Trophoblast cell (in vitro differentiated cells and primary cell): ENCODE measurements at regions not wholly inside any gene's neighbourhood (a gene's known extent, or its start where the extent isn't known, plus 50 kb on each side); places are given as distances from the start of the nearest gene placed in this dataset.

Experiments used
- DNase-seq, 2 donors: peaks; one replicate each; pipeline ENCODE4 v3.0.0-alpha.2; 2016
- H2AFZ ChIP-seq: 2 replicates; pipeline ENCODE4 v1.6.1; 2013; ENCODE audit warnings: low read length, moderate library complexity, mild to moderate bottlenecking; ENCODE audit not compliant: insufficient read depth, poor library complexity
- H2AK5ac ChIP-seq: 2 replicates; pipeline ENCODE4 v1.6.1; 2013; ENCODE audit warnings: mild to moderate bottlenecking, low read length
- H2BK120ac ChIP-seq: 2 replicates; pipeline ENCODE4 v1.6.1; 2013; ENCODE audit warnings: low read length, mild to moderate bottlenecking, moderate library complexity; ENCODE audit not compliant: insufficient read depth, poor library complexity
- H2BK12ac ChIP-seq: 2 replicates; pipeline ENCODE4 v1.6.1; 2013; ENCODE audit warnings: mild to moderate bottlenecking, low read length, moderate library complexity
- H2BK5ac ChIP-seq: 2 replicates; pipeline ENCODE4 v1.6.1; 2013; ENCODE audit warnings: low read length, low read depth, moderate library complexity, mild to moderate bottlenecking; ENCODE audit not compliant: poor library complexity
- H3K14ac ChIP-seq: 2 replicates; pipeline ENCODE4 v1.6.1; 2013; ENCODE audit warnings: mild to moderate bottlenecking, low read length
- H3K18ac ChIP-seq: 2 replicates; pipeline ENCODE4 v1.6.1; 2013; ENCODE audit warnings: mild to moderate bottlenecking, low read length
- H3K23ac ChIP-seq: 2 replicates; pipeline ENCODE4 v1.6.1; 2013; ENCODE audit warnings: low read length
- H3K27ac ChIP-seq: 2 replicates; pipeline ENCODE4 v1.5.1; 2013; ENCODE audit warnings: low read depth, mild to moderate bottlenecking, inconsistent platforms, low read length, moderate library complexity
- H3K27me3 ChIP-seq: 2 replicates; pipeline ENCODE4 v1.6.1; 2013; ENCODE audit warnings: inconsistent platforms, mild to moderate bottlenecking, low read length, moderate library complexity; ENCODE audit not compliant: insufficient read depth
- H3K36me3 ChIP-seq, 2 experiments: 1 replicate in 1 of 2; 2 replicates in 1 of 2; pipeline ENCODE4 v1.6.1; 2013; ENCODE audit warnings: low read length in 2 of 2, mild to moderate bottlenecking in 2 of 2, moderate library complexity in 1 of 2; ENCODE audit not compliant: insufficient read depth in 2 of 2, control insufficient read depth in 1 of 2
- H3K4ac ChIP-seq: 2 replicates; pipeline ENCODE4 v1.6.1; 2013; ENCODE audit warnings: low read depth, mild to moderate bottlenecking, low read length, moderate library complexity
- H3K4me1 ChIP-seq, 2 experiments: 1 replicate in 1 of 2; 2 replicates in 1 of 2; pipeline ENCODE4 v1.6.1; 2013; ENCODE audit warnings: low read length in 2 of 2, mild to moderate bottlenecking in 2 of 2, moderate library complexity in 1 of 2; ENCODE audit not compliant: insufficient read depth in 2 of 2, control insufficient read depth in 1 of 2
- H3K4me2 ChIP-seq: 2 replicates; pipeline ENCODE4 v1.6.1; 2013; ENCODE audit warnings: inconsistent platforms, mild to moderate bottlenecking, low read length, moderate library complexity
- H3K4me3 ChIP-seq: 2 replicates; pipeline ENCODE4 v1.5.1; 2013; ENCODE audit warnings: mild to moderate bottlenecking, low read depth, low read length, inconsistent platforms
- H3K79me1 ChIP-seq: one replicate; pipeline ENCODE4 v1.6.1; 2013; ENCODE audit warnings: low read length
- H3K79me2 ChIP-seq: 2 replicates; pipeline ENCODE4 v1.6.1; 2013; ENCODE audit warnings: low read length, mild to moderate bottlenecking; ENCODE audit not compliant: control insufficient read depth, insufficient read depth, poor library complexity
- H3K9ac ChIP-seq: 2 replicates; pipeline ENCODE4 v1.6.1; 2013; ENCODE audit warnings: mild to moderate bottlenecking, low read length
- H3K9me3 ChIP-seq: 2 replicates; pipeline ENCODE4 v1.6.1; 2013; ENCODE audit warnings: low read depth, mild to moderate bottlenecking, control low read depth, inconsistent platforms, low read length; ENCODE audit not compliant: insufficient read depth
- H4K12ac ChIP-seq: 2 replicates; pipeline ENCODE4 v1.6.1; 2013; ENCODE audit warnings: low read depth, mild to moderate bottlenecking, low read length, moderate library complexity
- H4K8ac ChIP-seq: 2 replicates; pipeline ENCODE4 v1.6.1; 2013; ENCODE audit warnings: low read depth, mild to moderate bottlenecking, low read length, moderate library complexity
- H4K91ac ChIP-seq: one replicate; pipeline ENCODE4 v1.6.1; 2013; ENCODE audit warnings: low read depth, mild to moderate bottlenecking, low read length, moderate library complexity
- WGBS: extraction: QIAGEN DNeasy Blood & Tissue Kit; methylation state at CpG from one replicate; pipeline ENCODE4 v1.1.7; 2013; ENCODE audit warnings: missing lambda C conversion rate; ENCODE audit not compliant: insufficient read length, insufficient coverage; ENCODE audit errors: extremely low coverage; 5-methylcytosine and 5-hydroxymethylcytosine counted together

DNA sequence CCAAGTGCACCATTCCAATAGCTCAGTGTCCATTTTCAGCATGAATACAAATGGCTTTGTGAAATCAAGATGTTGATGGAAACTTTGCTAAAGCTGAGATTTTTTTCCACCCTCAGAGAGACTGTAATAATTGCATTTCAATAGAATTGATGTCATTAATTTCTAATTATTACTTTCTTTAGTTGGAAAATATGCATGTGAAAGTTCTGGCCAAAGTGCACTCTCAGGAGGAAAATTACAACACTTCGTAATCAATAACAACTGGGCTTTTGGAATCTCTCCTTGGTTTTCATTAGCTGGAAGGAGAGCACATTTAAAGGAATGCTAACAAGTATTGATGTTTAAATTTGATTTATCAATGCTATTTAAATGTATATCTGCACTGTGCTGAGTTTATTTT, 529.5 kb upstream of the CDH8 start:
- H2BK5ac ChIP-seq, result no peak overlapping the region
- no peak overlapping the region for H3K4me3 ChIP-seq
- H3K14ac ChIP-seq, result no peak overlapping the region
- no peak for DNase-seq
- no peaks in the 10 kb centered on the region for H3K79me1 ChIP-seq
- H2AK5ac ChIP-seq, result no peak overlapping the region
- no peak overlapping the region for H2AFZ ChIP-seq
- no peak overlapping the region for H4K12ac ChIP-seq
- no peak overlapping the region for H2BK120ac ChIP-seq
- no peak overlapping the region for H3K18ac ChIP-seq
- H3K36me3 ChIP-seq, result no peaks in the 10 kb centered on the region
- H3K4me2 ChIP-seq, result no peak overlapping the region
- no peaks in the 10 kb centered on the region for H3K27me3 ChIP-seq
- no peak overlapping the region for H2BK12ac ChIP-seq
- H3K4me1 ChIP-seq, result no peaks in the 10 kb centered on the region
- H4K91ac ChIP-seq, result no peak overlapping the region
- H4K8ac ChIP-seq, result no peak overlapping the region
- H3K9ac ChIP-seq, result no peak overlapping the region
- H3K27ac ChIP-seq, result no peak overlapping the region
- H3K9me3 ChIP-seq, result no peaks in the 10 kb centered on the region
- no peaks in the 10 kb centered on the region for H3K79me2 ChIP-seq
- no peak overlapping the region for H3K4ac ChIP-seq
- WGBS, result no CpG with 5 or more reads among the region's 1 CpG
- no peak overlapping the region for H3K23ac ChIP-seq

DNA sequence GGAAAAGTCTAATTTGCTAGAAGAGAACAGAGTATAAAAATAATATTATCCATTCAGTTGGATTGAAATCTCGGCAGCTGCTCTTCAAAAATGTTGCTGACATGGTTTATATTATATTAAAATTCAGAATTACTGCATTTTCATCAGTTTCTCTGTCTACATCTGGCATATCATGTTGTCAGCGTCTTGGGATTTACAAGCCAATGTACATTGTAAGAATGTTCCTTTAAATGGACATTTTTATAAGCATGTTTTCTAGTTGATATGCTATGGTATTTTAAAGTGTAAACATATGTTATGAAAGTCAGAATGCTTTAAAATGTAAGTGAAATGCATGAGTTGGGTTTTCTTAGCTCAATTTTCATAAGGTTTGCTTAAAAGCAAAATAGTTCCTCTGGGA, 528.1 kb upstream of the CDH8 start:
- Histone ChIP-seq H3K4me3 (no peak overlapping the region), H3K9me3 (peaks cover under 1% of the 10 kb centered on the region), H2AK5ac (no peak overlapping the region), H3K23ac (no peak overlapping the region), H3K4ac (no peak overlapping the region), H3K9ac (no peak overlapping the region), H2AFZ (no peak overlapping the region), H3K27me3 (no peaks in the 10 kb centered on the region), H3K18ac (no peak overlapping the region), H4K8ac (no peak overlapping the region), H3K4me2 (no peak overlapping the region), H4K12ac (no peak overlapping the region), H2BK120ac (no peak overlapping the region), H3K27ac (no peak overlapping the region), H3K79me1 (no peaks in the 10 kb centered on the region), H2BK12ac (no peak overlapping the region), H3K4me1 (no peaks in the 10 kb centered on the region), H2BK5ac (no peak overlapping the region), H3K79me2 (no peaks in the 10 kb centered on the region), H3K14ac (no peak overlapping the region), H3K36me3 (no peaks in the 10 kb centered on the region), H4K91ac (no peak overlapping the region)
- no peak for DNase-seq
- no CpG with 5 or more reads among the region's 2 CpGs for WGBS

DNA sequence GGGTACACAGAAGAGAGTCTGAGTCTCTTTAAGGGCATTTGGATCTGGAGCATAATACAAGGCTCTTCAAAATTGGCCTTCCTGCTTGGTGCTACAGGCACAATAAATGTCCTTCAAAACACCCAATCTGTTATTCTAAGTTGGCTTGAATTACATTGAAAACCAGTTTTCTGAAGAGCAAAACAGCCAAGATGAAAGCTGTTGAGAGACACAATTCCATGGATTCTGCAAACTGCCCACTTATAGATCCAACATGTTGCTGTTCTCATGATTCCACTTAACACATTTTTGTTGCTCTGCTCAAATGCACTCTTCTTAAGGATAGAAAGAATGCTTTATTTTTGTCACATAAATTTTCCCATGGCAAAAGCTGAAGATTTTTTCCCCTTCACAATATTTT, 525.9 kb upstream of the CDH8 start:
- Histone ChIP-seq H3K4me1 (no peaks in the 10 kb centered on the region), H3K23ac (no peak overlapping the region), H3K4ac (no peak overlapping the region), H4K8ac (no peak overlapping the region), H3K9ac (no peak overlapping the region), H3K14ac (no peak overlapping the region), H2BK120ac (no peak overlapping the region), H3K27me3 (no peaks in the 10 kb centered on the region), H2BK12ac (no peak overlapping the region), H3K36me3 (no peaks in the 10 kb centered on the region), H3K79me1 (no peaks in the 10 kb centered on the region), H3K4me2 (no peak overlapping the region), H3K4me3 (no peak overlapping the region), H3K18ac (no peak overlapping the region), H4K12ac (no peak overlapping the region), H3K27ac (no peak overlapping the region), H2AFZ (no peak overlapping the region), H3K79me2 (no peaks in the 10 kb centered on the region), H3K9me3 (peaks cover 2% of the 10 kb centered on the region), H2BK5ac (no peak overlapping the region), H2AK5ac (no peak overlapping the region), H4K91ac (no peak overlapping the region)
- no peak for DNase-seq

DNA sequence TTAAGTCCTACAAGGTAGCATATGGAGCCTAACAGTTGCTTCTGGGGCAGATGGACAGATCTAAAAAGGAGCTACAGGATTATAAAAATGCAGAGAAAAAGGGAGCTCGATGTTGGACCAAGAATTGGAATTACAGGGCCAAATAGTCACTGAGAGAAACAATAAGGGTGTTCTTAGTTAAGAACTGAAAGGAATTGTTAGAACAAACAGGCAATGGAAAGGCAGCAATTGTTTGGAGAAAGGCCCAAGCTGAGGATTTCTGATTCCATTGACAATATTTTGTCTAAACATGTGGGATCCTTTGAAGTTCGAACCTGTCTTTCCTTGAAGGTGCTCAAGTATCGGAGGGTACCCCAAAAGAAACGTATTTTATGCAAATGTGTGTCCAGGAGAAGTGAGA, 513.6 kb upstream of the CDH8 start:
- Histone ChIP-seq H3K4me3 (no peak overlapping the region), H2BK12ac (no peak overlapping the region), H3K9me3 (no peaks in the 10 kb centered on the region), H3K36me3 (no peaks in the 10 kb centered on the region), H3K27ac (no peak overlapping the region), H3K18ac (no peak overlapping the region), H3K4me2 (no peak overlapping the region), H2AK5ac (no peak overlapping the region), H3K9ac (no peak overlapping the region), H3K27me3 (no peaks in the 10 kb centered on the region), H3K4ac (no peak overlapping the region), H4K12ac (no peak overlapping the region), H3K23ac (no peak overlapping the region), H2BK120ac (no peak overlapping the region), H3K4me1 (no peaks in the 10 kb centered on the region), H2AFZ (no peak overlapping the region), H4K8ac (no peak overlapping the region), H3K79me2 (no peaks in the 10 kb centered on the region), H3K79me1 (no peaks in the 10 kb centered on the region), H3K14ac (no peak overlapping the region), H2BK5ac (no peak overlapping the region), H4K91ac (no peak overlapping the region)
- no CpG with 5 or more reads among the region's 4 CpGs for WGBS
- no peak for DNase-seq

DNA sequence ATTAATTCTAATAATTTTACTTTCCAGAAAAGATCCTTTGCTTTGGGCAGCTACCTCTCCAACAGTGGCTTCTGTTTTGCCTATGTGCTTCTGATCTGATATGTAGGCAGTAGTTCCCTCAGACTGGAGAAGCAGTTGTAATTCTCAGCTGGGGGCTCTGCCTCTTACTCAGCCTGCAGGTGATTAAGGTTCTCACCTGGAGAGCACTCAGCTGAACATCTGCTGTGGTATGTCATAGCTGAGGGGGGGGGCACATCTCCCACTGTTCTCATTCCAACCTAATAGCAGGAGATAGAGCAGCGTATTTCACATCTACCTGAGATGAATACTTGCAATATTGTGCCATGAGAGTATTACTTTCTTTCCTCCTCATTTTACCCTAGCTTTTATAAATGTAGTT, 511.9 kb upstream of the CDH8 start:
- no peak overlapping the region for H2AK5ac ChIP-seq
- no peak overlapping the region for H4K8ac ChIP-seq
- no peak overlapping the region for H3K14ac ChIP-seq
- no peaks in the 10 kb centered on the region for H3K36me3 ChIP-seq
- H4K91ac ChIP-seq, result no peak overlapping the region
- no peak overlapping the region for H3K23ac ChIP-seq
- no peak for DNase-seq
- H2BK12ac ChIP-seq, result no peak overlapping the region
- WGBS, result no CpG with 5 or more reads among the region's 1 CpG
- H2BK120ac ChIP-seq, result no peak overlapping the region
- no peak overlapping the region for H3K4me3 ChIP-seq
- H3K4me2 ChIP-seq, result no peak overlapping the region
- no peaks in the 10 kb centered on the region for H3K27me3 ChIP-seq
- H3K79me1 ChIP-seq, result no peaks in the 10 kb centered on the region
- no peaks in the 10 kb centered on the region for H3K79me2 ChIP-seq
- no peak overlapping the region for H3K27ac ChIP-seq
- H4K12ac ChIP-seq, result no peak overlapping the region
- no peaks in the 10 kb centered on the region for H3K9me3 ChIP-seq
- no peak overlapping the region for H3K18ac ChIP-seq
- no peak overlapping the region for H2BK5ac ChIP-seq
- no peak overlapping the region for H2AFZ ChIP-seq
- H3K9ac ChIP-seq, result no peak overlapping the region
- no peaks in the 10 kb centered on the region for H3K4me1 ChIP-seq
- H3K4ac ChIP-seq, result no peak overlapping the region
